Epithelial cell of esophagus (primary cell): ENCODE measurements at regions not wholly inside any gene's neighbourhood (a gene's known extent, or its start where the extent isn't known, plus 50 kb on each side); places are given as distances from the start of the nearest gene placed in this dataset.

ENCODE experiments used
- DNase-seq: peaks from one replicate; pipeline ENCODE4 v3.0.0; 2010; ENCODE audit warnings: low read depth
- H3K4me3 ChIP-seq: 2 replicates; pipeline ENCODE4 v1.5.1; 2011; ENCODE audit warnings: mild to moderate bottlenecking, low read length, control low read depth
- CTCF ChIP-seq: IDR thresholded peaks from 2 replicates; pipeline ENCODE4 v1.5.1; 2011; ENCODE audit warnings: low read depth, mild to moderate bottlenecking, low read length, control low read depth, inconsistent platforms; ENCODE audit not compliant: insufficient read depth; ENCODE audit errors: missing control alignments

- DNase-seq, result no peak
- no peak overlapping the region for H3K4me3 ChIP-seq
- TF ChIP-seq CTCF, result no peak
Measured at GRCh38 chr6:134817448-134817847, 132.5 kb downstream of the ALDH8A1 start.

- no peak for DNase-seq
- TF ChIP-seq CTCF, result no peak
- H3K4me3 ChIP-seq, result no peak overlapping the region
Measured at GRCh38 chr6:134816780-134817179, 133.1 kb downstream of the ALDH8A1 start.

- H3K4me3 ChIP-seq, result no peak overlapping the region
- TF ChIP-seq CTCF, result no peak
- no peak for DNase-seq
Measured at GRCh38 chr6:134816300-134816699, 133.6 kb downstream of the ALDH8A1 start.

GRCh38 chr6:134814076-134814695 lies 135.7 kb downstream of the ALDH8A1 start:
- H3K4me3 ChIP-seq, result no peak overlapping the region
- no peak for TF ChIP-seq CTCF
- DNase-seq, result peak; percentile 75

- DNase-seq, result no peak
- TF ChIP-seq CTCF, result no peak
- no peak overlapping the region for H3K4me3 ChIP-seq
Measured at GRCh38 chr6:134813146-134813545, 136.8 kb downstream of the ALDH8A1 start.

- no peak for DNase-seq
- TF ChIP-seq CTCF, result no peak
- H3K4me3 ChIP-seq, result no peak overlapping the region
Measured at GRCh38 chr6:134810402-134810801, 139.5 kb downstream of the ALDH8A1 start.

GRCh38 chr6:134809130-134809529 lies 140.8 kb downstream of the ALDH8A1 start:
- TF ChIP-seq CTCF, result no peak
- no peak overlapping the region for H3K4me3 ChIP-seq
- DNase-seq, result no peak
